WTC11 (cell line): ENCODE measurements at regions not wholly inside any gene's neighbourhood (a gene's known extent, or its start where the extent isn't known, plus 50 kb on each side); places are given as distances from the start of the nearest gene placed in this dataset.

Experiments
- ATAC-seq: fragments of 200-7000 bp; cut with Tn5 transposase; 2 replicates; pipeline ENCODE4 v1.10.0; 2021; ENCODE audit warnings: mild to moderate bottlenecking, moderate library complexity
- CTCF ChIA-PET: fragments of 300-600 bp; sonication (Branson Sonifier 250); formaldehyde crosslinking; loops from one replicate; lab custom pipeline; 2021; ENCODE audit warnings: antibody characterized with exemption; lab: Charles Lee
- POLR2A ChIA-PET: fragments of 350-600 bp; sonication (Branson Sonifier 250); formaldehyde crosslinking; loops from one replicate; lab custom pipeline; 2021; ENCODE audit warnings: antibody characterized with exemption; lab: Charles Lee
- DNase-seq: peaks from one replicate; pipeline ENCODE4 v3.0.0; 2021; ENCODE audit warnings: low spot score
- H3K27ac Mint-ChIP-seq: 2 replicates; pipeline ENCODE4 v1.8.0; 2021; ENCODE audit warnings: mixed read lengths
- H3K27me3 Mint-ChIP-seq: 2 replicates; pipeline ENCODE4 v1.8.0; 2021; ENCODE audit warnings: low read depth, mild to moderate bottlenecking, moderate library complexity, mixed read lengths
- H3K36me3 Mint-ChIP-seq: 2 replicates; pipeline ENCODE4 v1.8.0; 2021; ENCODE audit warnings: mixed read lengths
- H3K4me1 Mint-ChIP-seq: 2 replicates; pipeline ENCODE4 v1.8.0; 2022; ENCODE audit warnings: mixed read lengths
- H3K4me3 Mint-ChIP-seq: 2 replicates; pipeline ENCODE4 v1.8.0; 2021; ENCODE audit warnings: mild to moderate bottlenecking, moderate library complexity, mixed read lengths
- H3K9me3 Mint-ChIP-seq: 2 replicates; pipeline ENCODE4 v1.8.0; 2021; ENCODE audit warnings: mixed read lengths
- AR ChIP-seq: fragments of 250-450 bp; sonication (Bioruptor Pico); IDR thresholded peaks from 2 replicates; pipeline ENCODE4 v1.9.0; 2021; ENCODE audit warnings: mild to moderate bottlenecking
- ATF1 ChIP-seq: sonication (generic); formaldehyde crosslinking; IDR thresholded peaks from 2 replicates; pipeline ENCODE4 v1.8.1; 2023; ENCODE audit warnings: mild to moderate bottlenecking, moderate library complexity, missing genetic modification reagents
- CDX4 ChIP-seq: fragments of 250-450 bp; sonication (Bioruptor Pico); IDR thresholded peaks from 2 replicates; pipeline ENCODE4 v1.9.0; 2021; ENCODE audit warnings: moderate library complexity, mild to moderate bottlenecking, inconsistent platforms, borderline replicate concordance
- CREB1 ChIP-seq: sonication (generic); formaldehyde crosslinking; IDR thresholded peaks from 2 replicates; pipeline ENCODE4 v1.8.0; 2023; ENCODE audit warnings: mild to moderate bottlenecking, missing genetic modification reagents
- ELF4 ChIP-seq: sonication (generic); formaldehyde crosslinking; IDR thresholded peaks from 2 replicates; pipeline ENCODE4 v1.8.1; 2022; ENCODE audit warnings: low read depth, mild to moderate bottlenecking, moderate library complexity, missing genetic modification reagents
- EMX1 ChIP-seq: fragments of 250-450 bp; sonication (Bioruptor Pico); IDR thresholded peaks from 2 replicates; pipeline ENCODE4 v1.8.0; 2021; ENCODE audit warnings: mild to moderate bottlenecking
- ERG ChIP-seq: fragments of 250-450 bp; sonication (Bioruptor Pico); IDR thresholded peaks from 2 replicates; pipeline ENCODE4 v1.8.0; 2021; ENCODE audit warnings: mild to moderate bottlenecking
- FOXP1 ChIP-seq: sonication (generic); formaldehyde crosslinking; IDR thresholded peaks from 2 replicates; pipeline ENCODE4 v1.8.0; 2022; ENCODE audit warnings: missing genetic modification reagents, mild to moderate bottlenecking, moderate library complexity, borderline replicate concordance
- JAZF1 ChIP-seq: fragments of 250-450 bp; sonication (Bioruptor Pico); IDR thresholded peaks from 2 replicates; pipeline ENCODE4 v1.9.0; 2021; ENCODE audit warnings: moderate library complexity, mild to moderate bottlenecking, inconsistent platforms
- JUN ChIP-seq: sonication (generic); formaldehyde crosslinking; IDR thresholded peaks from 2 replicates; pipeline ENCODE4 v1.8.0; 2023; ENCODE audit warnings: mild to moderate bottlenecking, missing genetic modification reagents
- MXD4 ChIP-seq: fragments of 250-450 bp; sonication (Bioruptor Pico); IDR thresholded peaks from 2 replicates; pipeline ENCODE4 v1.8.0; 2021; ENCODE audit warnings: mild to moderate bottlenecking, moderate library complexity, borderline replicate concordance
- NR1H2 ChIP-seq: sonication (generic); formaldehyde crosslinking; IDR thresholded peaks from 2 replicates; pipeline ENCODE4 v1.9.0; 2021; ENCODE audit warnings: mild to moderate bottlenecking, moderate library complexity, missing genetic modification reagents
- OVOL2 ChIP-seq: fragments of 250-450 bp; sonication (Bioruptor Pico); IDR thresholded peaks from 2 replicates; pipeline ENCODE4 v1.9.0; 2021; ENCODE audit warnings: mild to moderate bottlenecking, borderline replicate concordance
- RELA ChIP-seq: sonication (generic); formaldehyde crosslinking; IDR thresholded peaks from 2 replicates; pipeline ENCODE4 v1.8.1; 2022; ENCODE audit warnings: missing genetic modification reagents, mild to moderate bottlenecking, borderline replicate concordance
- RORB ChIP-seq: fragments of 250-450 bp; sonication (Bioruptor Pico); IDR thresholded peaks from 2 replicates; pipeline ENCODE4 v1.9.0; 2021; ENCODE audit warnings: mild to moderate bottlenecking
- SMAD3 ChIP-seq: sonication (generic); formaldehyde crosslinking; IDR thresholded peaks from 2 replicates; pipeline ENCODE4 v1.8.0; 2022; ENCODE audit warnings: missing genetic modification reagents, mild to moderate bottlenecking, borderline replicate concordance
- STAT6 ChIP-seq: sonication (generic); formaldehyde crosslinking; conservative IDR thresholded peaks from 2 replicates; pipeline ENCODE4 v1.8.1; 2023; ENCODE audit warnings: mild to moderate bottlenecking, low read depth, missing genetic modification reagents, moderate library complexity
- USF2 ChIP-seq: sonication (generic); formaldehyde crosslinking; IDR thresholded peaks from 2 replicates; pipeline ENCODE4 v1.8.1; 2023; ENCODE audit warnings: mild to moderate bottlenecking, missing genetic modification reagents, moderate library complexity
- ZBTB21 ChIP-seq: sonication (generic); formaldehyde crosslinking; IDR thresholded peaks from 2 replicates; pipeline ENCODE4 v1.8.1; 2023; ENCODE audit warnings: mild to moderate bottlenecking, missing genetic modification reagents, borderline replicate concordance
- ZBTB43 ChIP-seq: sonication (generic); formaldehyde crosslinking; IDR thresholded peaks from 2 replicates; pipeline ENCODE4 v1.8.1; 2023; ENCODE audit warnings: mild to moderate bottlenecking, missing genetic modification reagents
- ZNF263 ChIP-seq: sonication (generic); formaldehyde crosslinking; IDR thresholded peaks from 2 replicates; pipeline ENCODE4 v1.8.1; 2022; ENCODE audit warnings: low read depth, mild to moderate bottlenecking, moderate library complexity, missing genetic modification reagents
- ZSCAN18 ChIP-seq: fragments of 250-450 bp; sonication (Bioruptor Pico); IDR thresholded peaks from 2 replicates; pipeline ENCODE4 v2.1.2; 2022; ENCODE audit warnings: mild to moderate bottlenecking, moderate library complexity

- no peak for TF ChIP-seq FOXP1 (CRISPR knock-in tag)
- no peak for TF ChIP-seq ELF4
Measured at GRCh38 chr10:128472196-128472595, 346.0 kb upstream of the MKI67 start (continued).

- H3K4me1 Mint-ChIP-seq = peaks cover 6% of the 10 kb centered on the region
- DNase-seq = no peak
- TF ChIP-seq NR1H2 (CRISPR knock-in tag) (no peak), ZBTB43 (CRISPR knock-in tag) (no peak), STAT6 (no peak), CREB1 (CRISPR knock-in tag) (no peak), ZBTB21 (CRISPR knock-in tag) (no peak), OVOL2 (CRISPR knock-in tag) (no peak), ATF1 (no peak), JUN (CRISPR knock-in tag) (no peak), JAZF1 (CRISPR knock-in tag) (no peak), EMX1 (CRISPR knock-in tag) (no peak), RORB (CRISPR knock-in tag) (no peak), AR (no peak), MXD4 (CRISPR knock-in tag) (no peak), ZSCAN18 (CRISPR knock-in tag) (no peak), ZNF263 (CRISPR knock-in tag) (no peak), USF2 (no peak), SMAD3 (CRISPR knock-in tag) (no peak), ERG (CRISPR knock-in tag) (no peak), CDX4 (no peak), RELA (CRISPR knock-in tag) (no peak)
- ChIA-PET POLR2A (no interaction called here), CTCF (no interaction called here)
- no peaks in the 10 kb centered on the region for H3K27me3 Mint-ChIP-seq
- no peak overlapping the region for H3K27ac Mint-ChIP-seq
- ATAC-seq = no peak
- no peaks in the 10 kb centered on the region for H3K36me3 Mint-ChIP-seq
- no peaks in the 10 kb centered on the region for H3K9me3 Mint-ChIP-seq
- no peak overlapping the region for H3K4me3 Mint-ChIP-seq
Measured at GRCh38 chr10:128473396-128473795, 347.2 kb upstream of the MKI67 start.
